GM19351 (cell line): ENCODE measurements at regions not wholly inside any gene's neighbourhood (a gene's known extent, or its start where the extent isn't known, plus 50 kb on each side); places are given as distances from the start of the nearest gene placed in this dataset.
"Not testable (repeated sequence)": the region's sequence is repeated elsewhere in the genome, so short reads cannot be mapped to it uniquely, and the experiment has no call there.

ENCODE experiments used
- ATAC-seq: cut with Tn5 transposase; IDR thresholded peaks from one replicate; pipeline ENCODE4 v1.9.1; 2021; ENCODE audit warnings: mild to moderate bottlenecking, moderate library complexity; ENCODE audit not compliant: unreplicated experiment

DNA sequence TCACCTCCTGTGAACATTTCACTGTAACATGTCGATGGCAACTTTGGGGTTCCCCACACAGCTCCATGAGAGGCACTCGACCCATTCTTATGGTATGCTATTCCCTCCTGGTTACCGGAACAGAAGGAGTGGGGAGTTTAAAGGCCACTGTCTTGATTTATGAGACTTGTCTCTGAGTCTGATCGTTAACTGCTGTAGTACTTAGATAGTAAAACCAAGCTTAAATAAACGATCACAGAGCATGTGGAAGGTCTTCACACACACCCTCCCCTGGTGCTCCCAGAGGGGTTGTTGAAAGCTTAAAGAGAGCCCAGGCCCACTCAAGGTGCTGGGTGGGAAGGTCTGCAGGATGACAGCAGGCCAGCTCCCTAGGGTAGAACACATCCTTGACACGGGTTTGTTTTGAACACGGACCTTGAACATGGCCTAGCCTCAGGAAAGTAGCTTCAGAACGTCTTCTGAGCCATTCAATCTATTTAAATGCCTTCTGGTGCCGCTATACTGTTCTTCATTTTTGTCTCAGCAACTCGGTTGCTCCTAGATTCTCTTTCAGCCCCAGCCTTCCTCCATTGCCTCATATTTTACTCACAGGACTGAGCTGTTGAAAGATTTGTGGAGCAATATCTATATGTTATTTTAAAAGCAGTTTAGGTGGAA, 335.3 kb downstream of the FGFR2 start:
- ATAC-seq, result no peak

GRCh38 chr10:121263431-121263783, 334.8 kb downstream of the FGFR2 start:
- no peak for ATAC-seq

DNA sequence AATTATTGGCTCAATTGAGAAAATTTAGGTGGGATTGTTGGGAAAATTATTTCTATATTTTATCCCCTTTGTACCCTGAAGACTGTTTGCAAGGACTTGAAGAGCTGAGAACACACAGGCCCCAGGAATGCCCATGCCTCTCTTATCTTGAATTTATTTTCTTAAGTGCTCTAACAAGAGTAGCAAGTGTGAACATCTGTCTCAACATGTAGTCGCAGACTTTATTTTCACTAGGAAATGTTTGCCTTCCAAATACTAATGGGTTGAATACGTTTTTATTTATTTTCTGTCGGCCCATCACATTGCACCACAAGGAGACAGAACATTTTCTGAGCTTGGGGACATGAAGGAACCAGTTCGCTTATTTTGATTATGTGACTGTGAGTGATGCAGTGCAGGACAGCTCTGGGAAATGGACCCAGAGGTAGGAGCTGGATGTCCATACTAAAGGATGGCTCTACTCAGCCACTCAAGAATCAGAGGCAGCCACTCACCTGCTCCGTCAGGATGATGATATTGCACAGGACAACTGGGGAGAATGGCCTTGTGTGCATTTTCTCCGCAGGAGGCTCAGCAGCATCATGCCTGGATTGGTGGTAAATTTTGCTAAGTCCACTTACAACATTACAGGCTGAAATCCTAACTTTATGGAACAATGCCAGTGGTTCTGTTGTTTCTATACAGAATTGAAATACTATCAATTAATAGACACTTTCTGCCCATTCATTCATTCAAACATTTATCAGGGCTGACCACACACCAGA, 332.7 kb downstream of the FGFR2 start:
- ATAC-seq, result no peak

GRCh38 chr10:121266370-121266769, 331.9 kb downstream of the FGFR2 start:
- no peak for ATAC-seq

GRCh38 chr10:121267236-121268003, 330.8 kb downstream of the FGFR2 start:
- no peak for ATAC-seq

GRCh38 chr10:121268363-121268762, 329.9 kb downstream of the FGFR2 start:
- ATAC-seq, result no peak

- no peak for ATAC-seq
These were observed 329.3 kb downstream of the FGFR2 start for GRCh38 chr10:121268863-121269432.

- ATAC-seq, result no peak
These were observed 327.3 kb downstream of the FGFR2 start for GRCh38 chr10:121270906-121271305.

GRCh38 chr10:121276046-121276445, 322.2 kb downstream of the FGFR2 start:
- no peak for ATAC-seq

GRCh38 chr10:121276822-121277221, 321.4 kb downstream of the FGFR2 start:
- ATAC-seq, result no peak

DNA sequence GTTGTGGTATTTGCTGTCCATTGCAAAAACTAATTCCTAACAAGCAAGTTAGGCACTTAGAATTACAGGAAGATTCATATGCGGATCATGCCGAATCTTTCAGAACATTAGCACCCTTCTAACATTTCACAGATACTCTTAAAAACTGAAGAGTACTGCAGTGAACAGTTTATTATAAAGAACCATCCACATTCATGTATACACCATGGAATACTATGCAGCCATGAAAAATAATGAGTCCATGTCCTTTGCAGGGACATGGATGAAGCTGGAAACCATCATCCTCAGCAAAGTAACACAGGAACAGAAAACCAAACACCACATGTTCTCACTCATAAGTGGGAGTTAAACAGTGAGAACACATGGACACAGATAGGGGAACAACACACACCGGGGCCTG, 319.9 kb downstream of the FGFR2 start:
- ATAC-seq, result not testable (repeated sequence)

GRCh38 chr10:121281576-121281975, 316.7 kb downstream of the FGFR2 start:
- no peak for ATAC-seq

- no peak for ATAC-seq
These were observed 316.0 kb downstream of the FGFR2 start for GRCh38 chr10:121282264-121282663.

GRCh38 chr10:121282797-121283515, 315.3 kb downstream of the FGFR2 start:
- no peak for ATAC-seq

DNA sequence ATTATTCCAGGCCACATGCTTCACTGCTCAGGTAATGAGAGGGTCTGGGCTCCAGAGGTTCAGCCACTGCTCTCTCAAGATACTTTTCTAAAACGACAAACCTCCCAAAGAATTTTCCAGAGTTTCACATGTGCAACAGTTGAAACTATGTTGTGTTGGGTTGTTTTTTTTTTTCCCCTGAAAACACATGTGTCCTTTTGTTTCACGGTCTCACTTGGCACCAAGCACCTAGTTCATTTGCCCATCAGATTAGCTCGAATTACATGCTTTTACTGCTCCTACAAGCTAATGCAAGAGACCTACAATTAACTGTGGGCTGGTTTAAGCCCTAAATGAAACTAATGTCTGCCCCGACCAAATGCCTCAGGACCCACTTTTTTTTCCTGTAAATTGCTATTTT, 313.3 kb downstream of the FGFR2 start:
- no peak for ATAC-seq

GRCh38 chr10:121285406-121286196, 312.6 kb downstream of the FGFR2 start:
- ATAC-seq, result no peak

- no peak for ATAC-seq
These were observed 310.2 kb downstream of the FGFR2 start for GRCh38 chr10:121288011-121288410.

DNA sequence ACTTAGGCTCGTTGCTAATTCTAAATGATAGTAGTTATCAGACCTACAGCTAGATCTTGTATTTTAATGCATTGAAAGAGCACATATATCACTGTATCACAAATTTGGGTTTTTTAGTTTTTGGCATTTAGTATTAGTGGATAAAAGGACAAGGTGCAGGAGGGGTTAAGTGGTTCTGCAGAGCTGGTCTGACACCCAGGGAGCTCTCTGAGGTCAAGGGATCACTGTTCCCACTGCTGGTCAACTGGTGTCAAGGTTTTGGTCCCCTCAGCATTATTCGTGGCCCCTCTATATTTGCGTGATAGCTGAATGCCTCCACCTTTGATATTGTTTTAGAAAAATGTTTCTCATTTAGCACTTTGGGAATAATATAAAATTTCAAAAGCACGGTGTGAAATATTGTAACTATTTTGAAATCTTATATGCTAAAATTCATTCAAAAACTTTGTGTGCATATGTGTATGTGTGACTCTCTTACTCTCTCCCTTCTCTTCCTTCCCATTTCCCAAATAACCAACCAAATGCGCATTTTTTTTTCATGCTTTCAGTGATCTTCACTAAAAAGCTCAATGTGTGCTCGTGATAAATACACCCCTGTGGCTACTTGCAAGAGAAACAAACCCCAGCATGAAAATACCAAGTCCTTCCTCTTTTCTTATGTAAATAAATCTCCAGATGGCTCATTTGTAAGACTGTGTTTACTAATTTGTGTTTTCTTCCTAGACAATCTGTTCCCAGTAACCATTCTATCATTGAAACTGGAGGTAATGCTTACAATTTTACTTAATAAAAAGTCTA, 309.2 kb downstream of the FGFR2 start:
- no peak for ATAC-seq

DNA sequence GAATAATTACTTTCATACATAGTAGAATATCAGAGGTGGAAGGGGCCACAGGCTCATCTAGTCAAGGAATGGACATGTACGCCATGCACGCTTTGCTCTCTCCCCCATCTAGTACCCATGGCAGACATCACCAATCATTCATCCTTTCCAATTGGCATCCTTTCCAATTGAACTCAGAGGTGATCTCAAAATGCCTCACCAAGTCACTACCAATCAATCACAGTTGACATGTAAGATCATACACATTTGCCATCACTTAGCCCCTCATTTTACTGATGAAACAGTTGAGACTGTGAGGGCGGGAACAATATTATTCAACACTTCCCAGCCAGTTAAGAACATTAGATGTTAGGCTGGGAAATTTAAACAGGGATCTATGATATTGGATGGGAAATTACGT, 308.4 kb downstream of the FGFR2 start:
- no peak for ATAC-seq
